SK-N-SH treated with all-trans-retinoic acid at 6 μM for 48 hours (cell line): ENCODE measurements at regions not wholly inside any gene's neighbourhood (a gene's known extent, or its start where the extent isn't known, plus 50 kb on each side); places are given as distances from the start of the nearest gene placed in this dataset.

Experiments used
- ATAC-seq: fragments of 200-7000 bp; cut with Tn5 transposase; 3 replicates; pipeline ENCODE4 v1.9.1; 2020; ENCODE audit warnings: mild to moderate bottlenecking, moderate library complexity
- ARNTL ChIP-seq: fragments of 450-650 bp; formaldehyde crosslinking; IDR thresholded peaks from 2 replicates; pipeline ENCODE4 v1.5.0; 2020; ENCODE audit warnings: low read depth, mild to moderate bottlenecking, moderate library complexity, borderline replicate concordance
- BACH2 ChIP-seq: fragments of 250-450 bp; sonication (Bioruptor Pico); IDR thresholded peaks from 2 replicates; pipeline ENCODE4 v1.9.0; 2021; ENCODE audit warnings: mild to moderate bottlenecking, borderline replicate concordance
- CSDC2 ChIP-seq: fragments of 250-450 bp; sonication (Bioruptor Pico); IDR thresholded peaks from 2 replicates; pipeline ENCODE4 v1.5.0; 2020; ENCODE audit warnings: mild to moderate bottlenecking, moderate library complexity
- ESRRG ChIP-seq: fragments of 250-450 bp; sonication (Bioruptor Pico); IDR thresholded peaks from 2 replicates; pipeline ENCODE4 v1.6.1; 2021; ENCODE audit warnings: mild to moderate bottlenecking
- GLIS3 ChIP-seq: fragments of 250-450 bp; sonication (Bioruptor Pico); IDR thresholded peaks from 2 replicates; pipeline ENCODE4 v1.5.0; 2020; ENCODE audit warnings: mild to moderate bottlenecking, moderate library complexity
- ISL1 ChIP-seq: fragments of 250-450 bp; sonication (Bioruptor Pico); IDR thresholded peaks from 2 replicates; pipeline ENCODE4 v2.1.2; 2022; ENCODE audit warnings: mild to moderate bottlenecking, moderate library complexity
- OSR1 ChIP-seq: fragments of 250-450 bp; sonication (Bioruptor Pico); IDR thresholded peaks from 2 replicates; pipeline ENCODE4 v1.8.0; 2022; ENCODE audit warnings: moderate library complexity, mild to moderate bottlenecking, inconsistent platforms
- RARB ChIP-seq: fragments of 250-450 bp; sonication (Bioruptor Pico); IDR thresholded peaks from 2 replicates; pipeline ENCODE4 v1.8.0; 2021; ENCODE audit warnings: mild to moderate bottlenecking, moderate library complexity
- SNAI2 ChIP-seq: fragments of 250-450 bp; sonication (Bioruptor Pico); IDR thresholded peaks from 2 replicates; pipeline ENCODE4 v1.5.0; 2020; ENCODE audit warnings: mild to moderate bottlenecking, moderate library complexity
- TCF4 ChIP-seq: fragments of 250-450 bp; sonication (Bioruptor Pico); IDR thresholded peaks from 2 replicates; pipeline ENCODE4 v1.8.0; 2021; ENCODE audit warnings: mild to moderate bottlenecking, moderate library complexity, borderline replicate concordance
- TOX ChIP-seq: fragments of 250-450 bp; sonication (Bioruptor Pico); IDR thresholded peaks from 2 replicates; pipeline ENCODE4 v1.8.0; 2021; ENCODE audit warnings: mild to moderate bottlenecking, moderate library complexity, borderline replicate concordance
- ZC3H10 ChIP-seq: fragments of 250-450 bp; sonication (Bioruptor Pico); IDR thresholded peaks from 2 replicates; pipeline ENCODE4 v1.5.1; 2021; ENCODE audit warnings: mild to moderate bottlenecking, moderate library complexity
- ZFP3 ChIP-seq: fragments of 250-450 bp; sonication (Bioruptor Pico); IDR thresholded peaks from 2 replicates; pipeline ENCODE4 v1.5.0; 2020; ENCODE audit warnings: mild to moderate bottlenecking, moderate library complexity
- ZFP30 ChIP-seq: fragments of 450-650 bp; formaldehyde crosslinking; IDR thresholded peaks from 2 replicates; pipeline ENCODE4 v1.5.0; 2022; ENCODE audit warnings: mild to moderate bottlenecking, moderate library complexity
- ZNF565 ChIP-seq: fragments of 450-650 bp; formaldehyde crosslinking; conservative IDR thresholded peaks from 2 replicates; pipeline ENCODE4 v1.5.0; 2020; ENCODE audit warnings: low read depth, mild to moderate bottlenecking, moderate library complexity
- ZNF70 ChIP-seq: fragments of 450-650 bp; formaldehyde crosslinking; IDR thresholded peaks from 2 replicates; pipeline ENCODE4 v1.5.0; 2020; ENCODE audit warnings: mild to moderate bottlenecking, moderate library complexity
- ZNF8 ChIP-seq: fragments of 450-650 bp; formaldehyde crosslinking; IDR thresholded peaks from 2 replicates; pipeline ENCODE4 v1.5.0; 2020; ENCODE audit warnings: mild to moderate bottlenecking, moderate library complexity
- TF ChIP-seq, protein P1 (sequence below): fragments of 250-450 bp; sonication (Bioruptor Pico); IDR thresholded peaks from 2 replicates; pipeline ENCODE4 v1.5.1; 2020; ENCODE audit warnings: low read depth, mild to moderate bottlenecking, moderate library complexity
- TF ChIP-seq, protein P2 (sequence below): fragments of 250-450 bp; sonication (Bioruptor Pico); IDR thresholded peaks from 2 replicates; pipeline ENCODE4 v1.5.0; 2020; ENCODE audit warnings: mild to moderate bottlenecking, moderate library complexity
- TF ChIP-seq, protein P3 (sequence below): fragments of 250-450 bp; sonication (Bioruptor Pico); IDR thresholded peaks from 2 replicates; pipeline ENCODE4 v1.8.0; 2020; ENCODE audit warnings: mild to moderate bottlenecking, moderate library complexity, borderline replicate concordance
- TF ChIP-seq, protein P4 (sequence below): fragments of 250-450 bp; sonication (Bioruptor Pico); IDR thresholded peaks from 2 replicates; pipeline ENCODE4 v1.8.0; 2021; ENCODE audit warnings: low read depth, mild to moderate bottlenecking, moderate library complexity, borderline replicate concordance
- TF ChIP-seq, protein P5 (sequence below): fragments of 250-450 bp; sonication (Bioruptor Pico); IDR thresholded peaks from 2 replicates; pipeline ENCODE4 v1.5.1; 2021; ENCODE audit warnings: mild to moderate bottlenecking, moderate library complexity

DNA sequence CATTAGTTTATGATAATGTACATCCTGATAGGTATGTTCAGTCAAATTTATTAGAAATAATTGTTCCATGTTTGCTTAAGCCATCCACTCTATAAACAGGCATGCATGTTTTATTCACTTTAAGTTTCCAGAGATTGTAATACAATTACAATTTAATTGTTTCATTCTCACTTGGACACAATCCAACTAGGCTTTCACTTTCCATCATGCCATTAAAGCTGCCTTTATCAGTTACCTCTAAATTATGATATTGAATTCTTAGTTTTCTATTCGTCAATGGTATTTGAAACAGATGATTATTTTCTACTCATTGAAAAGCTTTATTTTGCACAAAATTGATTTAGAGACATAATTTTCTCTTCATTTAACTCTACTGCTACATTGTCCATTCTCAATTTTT, 1196.3 kb downstream of the RAPGEF2 start:
- ATAC-seq = no peak
- TF ChIP-seq, protein P1, sequence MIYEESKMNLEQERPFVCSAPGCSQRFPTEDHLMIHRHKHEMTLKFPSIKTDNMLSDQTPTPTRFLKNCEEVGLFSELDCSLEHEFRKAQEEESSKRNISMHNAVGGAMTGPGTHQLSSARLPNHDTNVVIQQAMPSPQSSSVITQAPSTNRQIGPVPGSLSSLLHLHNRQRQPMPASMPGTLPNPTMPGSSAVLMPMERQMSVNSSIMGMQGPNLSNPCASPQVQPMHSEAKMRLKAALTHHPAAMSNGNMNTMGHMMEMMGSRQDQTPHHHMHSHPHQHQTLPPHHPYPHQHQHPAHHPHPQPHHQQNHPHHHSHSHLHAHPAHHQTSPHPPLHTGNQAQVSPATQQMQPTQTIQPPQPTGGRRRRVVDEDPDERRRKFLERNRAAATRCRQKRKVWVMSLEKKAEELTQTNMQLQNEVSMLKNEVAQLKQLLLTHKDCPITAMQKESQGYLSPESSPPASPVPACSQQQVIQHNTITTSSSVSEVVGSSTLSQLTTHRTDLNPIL (CRISPR knock-in tag) = no peak
- no peak for TF ChIP-seq GLIS3 (CRISPR knock-in tag)
- TF ChIP-seq, protein P2, sequence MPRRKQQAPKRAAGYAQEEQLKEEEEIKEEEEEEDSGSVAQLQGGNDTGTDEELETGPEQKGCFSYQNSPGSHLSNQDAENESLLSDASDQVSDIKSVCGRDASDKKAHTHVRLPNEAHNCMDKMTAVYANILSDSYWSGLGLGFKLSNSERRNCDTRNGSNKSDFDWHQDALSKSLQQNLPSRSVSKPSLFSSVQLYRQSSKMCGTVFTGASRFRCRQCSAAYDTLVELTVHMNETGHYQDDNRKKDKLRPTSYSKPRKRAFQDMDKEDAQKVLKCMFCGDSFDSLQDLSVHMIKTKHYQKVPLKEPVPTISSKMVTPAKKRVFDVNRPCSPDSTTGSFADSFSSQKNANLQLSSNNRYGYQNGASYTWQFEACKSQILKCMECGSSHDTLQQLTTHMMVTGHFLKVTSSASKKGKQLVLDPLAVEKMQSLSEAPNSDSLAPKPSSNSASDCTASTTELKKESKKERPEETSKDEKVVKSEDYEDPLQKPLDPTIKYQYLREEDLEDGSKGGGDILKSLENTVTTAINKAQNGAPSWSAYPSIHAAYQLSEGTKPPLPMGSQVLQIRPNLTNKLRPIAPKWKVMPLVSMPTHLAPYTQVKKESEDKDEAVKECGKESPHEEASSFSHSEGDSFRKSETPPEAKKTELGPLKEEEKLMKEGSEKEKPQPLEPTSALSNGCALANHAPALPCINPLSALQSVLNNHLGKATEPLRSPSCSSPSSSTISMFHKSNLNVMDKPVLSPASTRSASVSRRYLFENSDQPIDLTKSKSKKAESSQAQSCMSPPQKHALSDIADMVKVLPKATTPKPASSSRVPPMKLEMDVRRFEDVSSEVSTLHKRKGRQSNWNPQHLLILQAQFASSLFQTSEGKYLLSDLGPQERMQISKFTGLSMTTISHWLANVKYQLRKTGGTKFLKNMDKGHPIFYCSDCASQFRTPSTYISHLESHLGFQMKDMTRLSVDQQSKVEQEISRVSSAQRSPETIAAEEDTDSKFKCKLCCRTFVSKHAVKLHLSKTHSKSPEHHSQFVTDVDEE (CRISPR knock-in tag) = peak; percentile 34; the same call in 1 of the 2 replicates
- TF ChIP-seq RARB = no peak
- TF ChIP-seq TCF4 (CRISPR knock-in tag) = peak; percentile 55; the same call in 1 of the 2 replicates
- TF ChIP-seq TOX (CRISPR knock-in tag) = no peak
- TF ChIP-seq ZC3H10 = no peak
- no peak for TF ChIP-seq ZNF8
- TF ChIP-seq ZFP3 = no peak
- no peak for TF ChIP-seq BACH2 (CRISPR knock-in tag)
- TF ChIP-seq OSR1 (CRISPR knock-in tag) = no peak
- peak; percentile 88 for TF ChIP-seq ISL1 (CRISPR knock-in tag)
- TF ChIP-seq SNAI2 = no peak
- TF ChIP-seq, protein P3, sequence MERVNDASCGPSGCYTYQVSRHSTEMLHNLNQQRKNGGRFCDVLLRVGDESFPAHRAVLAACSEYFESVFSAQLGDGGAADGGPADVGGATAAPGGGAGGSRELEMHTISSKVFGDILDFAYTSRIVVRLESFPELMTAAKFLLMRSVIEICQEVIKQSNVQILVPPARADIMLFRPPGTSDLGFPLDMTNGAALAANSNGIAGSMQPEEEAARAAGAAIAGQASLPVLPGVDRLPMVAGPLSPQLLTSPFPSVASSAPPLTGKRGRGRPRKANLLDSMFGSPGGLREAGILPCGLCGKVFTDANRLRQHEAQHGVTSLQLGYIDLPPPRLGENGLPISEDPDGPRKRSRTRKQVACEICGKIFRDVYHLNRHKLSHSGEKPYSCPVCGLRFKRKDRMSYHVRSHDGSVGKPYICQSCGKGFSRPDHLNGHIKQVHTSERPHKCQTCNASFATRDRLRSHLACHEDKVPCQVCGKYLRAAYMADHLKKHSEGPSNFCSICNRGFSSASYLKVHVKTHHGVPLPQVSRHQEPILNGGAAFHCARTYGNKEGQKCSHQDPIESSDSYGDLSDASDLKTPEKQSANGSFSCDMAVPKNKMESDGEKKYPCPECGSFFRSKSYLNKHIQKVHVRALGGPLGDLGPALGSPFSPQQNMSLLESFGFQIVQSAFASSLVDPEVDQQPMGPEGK (CRISPR knock-in tag) = no peak
- TF ChIP-seq CSDC2 (CRISPR knock-in tag) = no peak
- no peak for TF ChIP-seq ZNF70 (CRISPR knock-in tag)
- TF ChIP-seq, protein P4, sequence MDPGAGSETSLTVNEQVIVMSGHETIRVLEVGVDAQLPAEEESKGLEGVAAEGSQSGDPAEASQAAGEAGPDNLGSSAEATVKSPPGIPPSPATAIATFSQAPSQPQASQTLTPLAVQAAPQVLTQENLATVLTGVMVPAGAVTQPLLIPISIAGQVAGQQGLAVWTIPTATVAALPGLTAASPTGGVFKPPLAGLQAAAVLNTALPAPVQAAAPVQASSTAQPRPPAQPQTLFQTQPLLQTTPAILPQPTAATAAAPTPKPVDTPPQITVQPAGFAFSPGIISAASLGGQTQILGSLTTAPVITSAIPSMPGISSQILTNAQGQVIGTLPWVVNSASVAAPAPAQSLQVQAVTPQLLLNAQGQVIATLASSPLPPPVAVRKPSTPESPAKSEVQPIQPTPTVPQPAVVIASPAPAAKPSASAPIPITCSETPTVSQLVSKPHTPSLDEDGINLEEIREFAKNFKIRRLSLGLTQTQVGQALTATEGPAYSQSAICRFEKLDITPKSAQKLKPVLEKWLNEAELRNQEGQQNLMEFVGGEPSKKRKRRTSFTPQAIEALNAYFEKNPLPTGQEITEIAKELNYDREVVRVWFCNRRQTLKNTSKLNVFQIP (CRISPR knock-in tag) = no peak
- TF ChIP-seq ESRRG (CRISPR knock-in tag) = no peak
- TF ChIP-seq ZFP30 (CRISPR knock-in tag) = no peak

DNA sequence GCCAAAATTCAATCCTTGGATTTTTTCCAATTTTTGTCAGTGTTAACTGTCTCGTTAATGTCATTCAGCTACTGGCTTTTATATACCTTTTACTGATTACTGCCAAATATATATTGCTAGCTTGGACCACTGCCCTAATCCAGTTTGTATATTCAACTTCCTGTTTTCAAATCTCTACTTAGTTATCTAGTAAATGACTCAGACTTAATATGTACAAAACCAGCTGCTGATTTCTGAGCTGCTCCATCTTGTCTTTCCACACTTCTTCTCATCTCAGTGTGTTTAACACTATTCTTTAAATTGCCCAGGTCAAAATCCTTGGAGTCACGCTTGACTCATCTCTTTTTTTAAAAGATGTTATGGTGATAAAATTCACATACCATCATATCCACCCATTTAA, 1196.7 kb downstream of the RAPGEF2 start:
- no peak for ATAC-seq
- TF ChIP-seq ZFP3 = no peak
- no peak for TF ChIP-seq TOX (CRISPR knock-in tag)
- TF ChIP-seq ISL1 (CRISPR knock-in tag) = peak; percentile 57; the same call in 1 of the 2 replicates
- TF ChIP-seq TCF4 (CRISPR knock-in tag) = peak; percentile 46
- no peak for TF ChIP-seq OSR1 (CRISPR knock-in tag)
- no peak for TF ChIP-seq RARB
- TF ChIP-seq ZC3H10 = no peak
- TF ChIP-seq, all 23 proteins: peak for 2

DNA sequence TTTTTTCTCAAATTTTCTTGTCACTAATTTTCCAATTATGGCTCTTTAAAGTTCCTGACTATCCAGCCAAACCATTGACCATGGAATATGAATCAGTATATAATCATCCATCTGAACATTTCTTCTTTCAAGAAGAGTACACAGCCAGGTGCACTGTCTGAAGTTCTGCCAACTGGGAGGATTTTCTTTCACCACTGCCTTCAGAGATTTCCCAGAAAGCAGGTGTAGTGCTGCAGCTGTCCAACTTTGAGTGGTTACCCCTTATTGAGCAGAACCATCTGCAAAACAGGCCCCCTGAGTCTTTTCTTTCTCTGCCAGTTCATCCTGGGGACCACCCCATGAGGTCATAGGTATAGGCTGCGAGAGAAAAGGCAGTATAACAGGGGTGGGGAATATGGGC, 1213.2 kb downstream of the RAPGEF2 start:
- ATAC-seq = no peak
- TF ChIP-seq ARNTL = no peak
- no peak for TF ChIP-seq TCF4 (CRISPR knock-in tag)
- TF ChIP-seq, protein P1 (CRISPR knock-in tag) = no peak
- TF ChIP-seq, protein P5, sequence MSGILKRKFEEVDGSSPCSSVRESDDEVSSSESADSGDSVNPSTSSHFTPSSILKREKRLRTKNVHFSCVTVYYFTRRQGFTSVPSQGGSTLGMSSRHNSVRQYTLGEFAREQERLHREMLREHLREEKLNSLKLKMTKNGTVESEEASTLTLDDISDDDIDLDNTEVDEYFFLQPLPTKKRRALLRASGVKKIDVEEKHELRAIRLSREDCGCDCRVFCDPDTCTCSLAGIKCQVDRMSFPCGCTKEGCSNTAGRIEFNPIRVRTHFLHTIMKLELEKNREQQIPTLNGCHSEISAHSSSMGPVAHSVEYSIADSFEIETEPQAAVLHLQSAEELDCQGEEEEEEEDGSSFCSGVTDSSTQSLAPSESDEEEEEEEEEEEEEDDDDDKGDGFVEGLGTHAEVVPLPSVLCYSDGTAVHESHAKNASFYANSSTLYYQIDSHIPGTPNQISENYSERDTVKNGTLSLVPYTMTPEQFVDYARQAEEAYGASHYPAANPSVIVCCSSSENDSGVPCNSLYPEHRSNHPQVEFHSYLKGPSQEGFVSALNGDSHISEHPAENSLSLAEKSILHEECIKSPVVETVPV (CRISPR knock-in tag) = no peak
- no peak for TF ChIP-seq ZFP30 (CRISPR knock-in tag)
- TF ChIP-seq ZNF565 = no peak
- TF ChIP-seq ESRRG (CRISPR knock-in tag) = no peak
- no peak for TF ChIP-seq TOX (CRISPR knock-in tag)
- no peak for TF ChIP-seq ZNF8
- TF ChIP-seq, all 23 proteins: peak for 0
